NCI-H2107 (cell line): ENCODE measurements at regions not wholly inside any gene's neighbourhood (a gene's known extent, or its start where the extent isn't known, plus 50 kb on each side); places are given as distances from the start of the nearest gene placed in this dataset.

Source experiments
- DNase-seq: peaks from one replicate; lab custom pipeline; 2025; lab: John Stamatoyannopoulos, UW

DNA sequence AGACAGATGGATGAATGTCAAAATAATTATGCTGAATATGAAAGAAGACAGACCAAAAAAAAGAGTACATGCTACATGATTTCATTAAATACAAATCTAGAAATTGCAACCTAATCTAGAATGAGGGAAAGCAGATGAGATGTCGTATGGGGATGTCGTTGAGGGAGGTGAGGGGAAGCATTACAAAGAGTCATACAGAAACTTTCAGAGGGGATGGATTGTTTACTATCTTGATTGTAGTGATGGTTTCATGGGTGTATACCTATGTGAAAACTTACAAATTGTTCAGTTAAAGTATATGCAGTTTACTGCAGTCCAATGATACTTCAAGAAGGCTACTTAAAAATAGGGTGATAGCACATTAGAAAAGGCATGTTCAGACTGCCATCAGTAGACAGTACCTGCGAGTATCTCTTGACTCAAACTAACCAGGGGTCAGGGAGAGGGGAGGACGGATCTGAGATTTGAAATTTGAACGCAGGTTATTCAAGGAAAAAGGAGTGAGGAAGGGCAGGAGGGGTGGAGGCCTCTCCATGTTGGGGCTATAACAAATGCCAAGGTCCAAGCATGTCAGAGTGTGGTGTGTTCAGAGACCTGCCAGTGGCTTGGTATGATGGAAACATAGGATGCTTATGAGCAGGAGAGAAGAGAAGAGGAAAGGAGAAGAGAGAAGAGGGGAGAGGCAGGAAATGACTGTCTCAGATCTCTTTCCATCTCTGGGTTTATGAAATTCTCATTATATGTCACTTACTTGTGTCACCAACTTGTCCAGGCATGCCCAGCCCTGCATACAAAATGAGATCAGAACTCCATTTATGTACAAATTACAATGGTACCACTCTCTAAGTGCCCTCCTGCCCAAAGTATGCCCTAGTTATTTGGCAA, 257.3 kb upstream of the CXCR4 start:
- DNase-seq: no peak

DNA sequence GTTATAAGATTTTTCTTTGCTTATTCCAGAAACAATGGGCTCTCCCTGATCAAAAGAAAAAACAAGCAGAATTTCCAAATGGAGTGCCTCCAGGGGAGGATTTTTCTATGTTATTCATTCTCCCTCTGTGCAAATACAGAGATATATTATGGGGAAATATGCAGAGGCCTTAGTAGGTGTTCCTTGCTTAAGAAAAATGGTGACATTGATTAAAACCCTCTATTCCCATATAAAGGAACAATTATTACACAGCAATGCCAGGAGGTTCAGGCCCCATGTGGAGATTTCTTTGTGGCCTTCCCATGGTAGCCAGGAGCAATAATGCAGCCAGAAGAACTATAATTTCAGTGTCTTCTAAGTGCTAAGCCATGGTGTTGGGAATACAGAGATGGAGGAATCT, 255.9 kb upstream of the CXCR4 start:
- DNase-seq: no peak

DNA sequence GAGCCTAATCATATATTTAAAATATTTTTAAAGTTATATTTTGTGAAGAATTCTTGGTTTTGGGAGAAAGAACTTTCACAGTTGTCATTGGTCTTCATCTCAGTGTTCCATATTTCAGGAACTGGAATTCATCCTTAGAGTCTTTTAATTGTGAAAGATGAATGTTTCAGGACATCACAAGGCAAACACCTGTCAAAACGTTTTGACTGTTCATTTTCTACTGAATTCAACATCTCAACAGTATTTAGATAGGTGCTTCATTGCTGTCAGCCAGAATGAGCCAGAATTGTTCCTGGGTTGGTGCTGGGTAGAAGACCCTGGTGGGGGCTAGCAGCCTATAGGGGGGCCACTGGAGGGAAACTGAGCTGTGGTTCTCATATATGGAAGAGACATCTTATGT, 255.1 kb upstream of the CXCR4 start:
- DNase-seq: no peak

DNA sequence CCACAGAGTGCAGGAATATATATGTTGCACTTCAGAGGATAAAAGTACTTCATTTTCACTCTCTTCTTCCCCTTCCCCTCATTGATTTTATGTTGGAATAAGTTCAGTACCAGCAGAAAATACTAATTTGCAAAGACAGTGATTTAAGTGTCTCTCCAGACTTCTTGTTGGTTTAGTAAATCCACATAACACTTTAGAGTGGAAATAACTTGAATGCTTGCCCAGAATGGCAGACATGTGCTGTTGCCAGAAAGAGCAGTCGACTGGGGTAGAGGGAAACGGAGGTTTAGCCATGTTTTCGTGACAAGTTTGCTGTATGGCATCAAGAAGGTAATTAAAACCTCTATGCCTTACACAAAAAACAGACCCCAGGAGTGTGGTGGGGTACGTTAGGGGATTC, 246.0 kb upstream of the CXCR4 start:
- no peak for DNase-seq

DNA sequence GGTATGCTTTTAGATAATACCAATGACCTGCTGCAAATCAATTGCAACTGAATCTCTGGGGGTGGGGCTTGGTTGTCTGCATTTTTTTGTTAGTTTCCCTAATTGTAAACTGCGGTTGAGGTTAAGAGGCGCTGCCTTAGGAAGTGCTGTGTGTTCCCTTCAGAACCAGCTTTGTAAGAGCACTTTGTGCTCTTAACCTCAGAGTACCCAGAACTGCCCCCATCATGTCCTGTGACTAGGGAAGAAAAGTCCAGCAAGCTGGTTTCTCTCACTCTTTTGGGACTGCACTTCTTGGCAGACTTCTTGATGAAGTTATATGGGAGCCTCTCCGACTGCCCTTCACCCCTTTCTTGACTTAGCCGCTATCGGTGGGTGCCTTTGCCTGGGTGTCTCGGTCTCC, 245.5 kb upstream of the CXCR4 start:
- DNase-seq: no peak

DNA sequence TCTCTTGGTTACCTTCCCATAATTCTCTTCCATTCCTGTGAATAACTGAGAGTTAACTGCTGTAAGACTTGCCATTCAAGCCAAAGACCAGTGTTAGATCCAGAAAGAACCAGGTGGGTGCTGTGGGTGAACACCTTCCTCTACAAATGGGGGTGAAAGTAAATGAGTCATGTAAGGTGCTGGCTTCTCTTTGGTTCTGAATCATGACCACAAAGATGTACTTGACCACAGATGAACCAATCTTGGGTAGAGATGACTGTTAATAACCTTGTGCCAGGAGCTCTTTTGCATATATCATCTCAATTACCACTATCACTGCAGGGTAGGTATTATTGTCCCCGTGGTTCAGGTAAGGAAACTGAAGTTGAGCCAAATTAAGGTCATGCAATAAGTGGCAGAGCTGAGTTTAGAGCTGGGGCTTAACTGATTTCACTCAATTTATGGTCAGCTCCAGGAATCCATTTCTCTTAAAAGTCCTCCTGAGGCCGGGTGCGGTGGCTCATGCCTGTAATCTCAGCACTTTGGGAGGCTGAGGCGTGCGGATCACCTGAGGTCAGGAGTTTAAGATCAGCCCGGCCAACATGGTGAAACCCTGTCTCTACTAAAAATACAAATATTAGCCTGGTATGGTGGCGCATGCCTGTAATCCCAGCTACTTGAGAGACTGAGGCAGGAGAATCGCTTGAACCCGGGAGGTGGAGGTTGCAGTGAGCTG, 244.9 kb upstream of the CXCR4 start:
- no peak for DNase-seq

DNA sequence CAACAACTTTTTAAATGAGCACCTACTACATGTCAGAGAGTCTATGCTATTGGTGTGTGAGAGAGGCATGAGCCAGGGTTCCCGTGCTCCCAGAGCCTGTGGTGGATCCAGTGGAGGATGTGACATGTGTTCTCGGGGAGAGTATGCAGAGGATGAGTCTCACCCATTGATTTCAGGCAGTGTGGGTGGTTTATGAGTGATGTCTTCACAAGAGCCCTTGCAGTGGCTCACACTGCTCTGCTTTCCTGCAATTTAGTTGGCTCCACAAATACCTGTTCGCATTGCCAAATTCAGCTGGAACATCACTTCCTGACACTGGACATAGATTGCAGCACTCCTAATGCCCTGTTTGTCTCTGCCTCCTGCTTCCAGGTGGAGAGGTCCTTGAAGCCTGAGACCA, 243.6 kb upstream of the CXCR4 start:
- no peak for DNase-seq

DNA sequence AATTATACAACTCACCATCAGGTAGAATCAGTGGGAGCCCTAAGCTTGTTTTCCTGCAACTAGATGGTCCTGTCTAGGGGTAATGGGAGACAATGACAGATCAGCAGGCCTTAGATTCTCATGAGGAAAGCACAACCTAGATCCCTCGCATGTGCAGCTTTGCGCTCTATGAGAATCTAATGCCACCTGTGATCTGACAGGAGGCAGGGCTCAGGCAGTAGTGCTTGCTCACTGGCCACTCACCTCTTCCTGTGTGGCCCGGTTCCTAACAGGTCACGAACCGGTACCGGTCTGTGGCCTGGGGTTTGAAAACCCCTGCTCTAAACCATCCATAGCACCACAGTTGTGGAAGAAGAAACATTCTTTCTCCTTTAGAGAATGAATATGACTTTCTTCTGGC, 242.8 kb upstream of the CXCR4 start:
- no peak for DNase-seq

DNA sequence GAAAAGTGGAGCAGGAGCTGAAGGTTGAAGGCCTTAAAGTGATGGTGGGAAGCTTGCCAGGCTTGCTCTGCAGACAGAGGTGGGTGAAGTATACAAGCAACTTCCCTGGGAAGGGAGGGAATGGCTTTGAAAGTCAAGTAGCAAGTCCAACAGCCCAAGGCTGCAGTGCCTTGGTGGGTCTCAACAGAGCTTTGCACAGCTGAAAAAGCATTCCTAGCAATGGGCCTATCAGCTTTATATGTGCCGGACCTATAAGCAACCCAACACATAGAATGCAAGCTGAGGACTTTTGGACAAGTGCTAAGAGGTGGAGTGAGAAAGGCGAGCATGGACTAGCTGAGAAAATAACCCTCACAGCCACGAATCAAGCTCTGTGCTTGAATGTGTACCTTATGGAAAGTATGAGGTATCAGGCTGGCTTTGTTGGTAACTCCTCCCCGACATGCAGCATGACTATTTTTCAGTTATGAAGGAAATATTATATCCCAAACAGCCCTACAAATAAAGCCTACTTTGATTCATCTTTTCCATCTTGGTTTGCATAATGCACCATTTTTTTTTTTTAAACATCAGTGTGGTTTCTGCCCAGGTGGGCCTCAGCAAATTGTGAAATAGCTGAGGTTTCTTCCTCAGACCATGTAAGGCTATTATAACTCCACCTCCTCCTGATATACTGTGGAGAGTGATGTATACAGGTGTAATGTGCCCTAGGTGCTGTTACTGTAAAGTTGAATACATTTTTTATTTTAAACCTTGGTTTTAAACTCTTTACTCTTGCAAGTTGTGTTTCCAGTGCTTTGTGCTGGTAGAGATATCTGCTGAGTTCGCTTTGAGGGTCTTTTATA, 241.4 kb upstream of the CXCR4 start:
- DNase-seq: no peak

DNA sequence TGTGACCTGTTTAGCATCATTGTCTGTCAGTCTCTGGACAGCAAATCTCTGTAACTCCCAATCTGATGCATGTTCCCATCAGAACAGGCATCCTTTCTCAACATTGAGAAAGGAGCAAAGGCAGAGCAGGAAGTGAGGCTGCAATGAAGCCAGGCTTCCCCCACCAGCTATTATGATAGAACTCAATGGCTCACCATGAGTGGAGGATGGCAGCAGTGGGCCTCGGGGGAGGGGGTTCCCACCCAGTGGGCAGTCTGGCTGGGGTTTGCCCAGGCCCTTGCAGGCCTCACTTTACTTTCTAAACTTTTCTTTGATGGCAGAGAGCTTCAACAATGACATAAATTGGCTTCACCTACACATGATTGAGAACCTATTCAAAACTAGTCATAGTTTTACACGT, 240.6 kb upstream of the CXCR4 start:
- DNase-seq: no peak

DNA sequence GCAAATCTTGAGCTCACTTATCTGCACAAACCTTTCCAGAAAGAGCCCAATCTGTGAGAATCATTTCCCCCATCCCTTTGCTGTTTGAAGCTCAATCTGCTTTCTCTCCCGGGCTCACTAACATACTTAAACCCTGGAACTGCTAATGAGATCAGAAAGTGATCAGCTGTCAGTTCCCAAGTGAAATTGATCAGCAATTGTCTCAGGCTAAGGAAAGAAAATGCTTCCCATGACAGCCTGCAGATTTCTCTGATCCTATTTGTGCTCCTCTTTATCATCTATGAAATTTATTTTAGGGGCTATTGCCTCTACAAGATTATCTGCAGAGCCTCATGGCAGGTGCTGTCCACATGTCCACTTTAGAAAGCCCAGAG, 239.0 kb upstream of the CXCR4 start:
- DNase-seq: no peak

DNA sequence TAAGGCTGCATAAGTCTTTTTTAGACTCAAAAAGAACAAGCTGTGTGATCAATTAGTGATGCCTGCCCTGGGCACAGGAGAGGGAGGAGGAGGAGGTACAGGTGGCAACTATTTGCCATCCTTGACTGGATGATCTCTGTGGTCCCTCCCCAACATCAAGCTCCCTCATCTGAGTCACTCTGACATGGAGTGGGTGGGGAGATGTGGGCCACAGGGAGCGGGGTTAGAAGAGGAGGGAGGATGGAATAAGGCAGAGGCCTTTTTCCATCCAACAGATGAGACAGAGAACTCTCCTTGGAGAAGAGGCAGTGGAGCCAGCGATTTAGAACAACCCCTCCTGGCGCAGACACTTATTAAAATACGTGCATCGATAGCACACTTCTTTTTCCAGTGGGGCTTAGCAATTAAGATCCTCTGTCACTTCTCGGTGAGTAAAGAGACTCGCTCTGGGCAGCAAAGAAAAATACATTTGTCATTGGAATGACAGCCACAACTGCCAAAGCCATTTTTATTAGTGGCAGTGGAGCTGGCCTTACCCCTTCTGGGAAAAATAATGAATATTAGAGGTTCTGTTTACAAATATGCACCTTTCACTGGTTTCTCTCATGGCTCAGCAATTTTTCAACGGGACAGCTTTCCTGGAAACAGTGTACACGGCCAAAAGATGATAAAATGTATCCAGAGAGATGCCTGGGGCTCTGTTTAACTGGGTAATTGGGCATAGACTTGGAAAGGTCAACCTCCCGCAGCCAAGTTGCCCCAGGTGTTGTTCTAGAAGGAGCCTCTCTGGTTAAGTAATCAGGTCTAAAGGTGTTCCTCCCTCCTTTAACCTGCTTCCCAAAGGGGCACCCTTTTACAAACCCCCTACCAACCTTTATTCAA, 238.4 kb upstream of the CXCR4 start:
- no peak for DNase-seq

DNA sequence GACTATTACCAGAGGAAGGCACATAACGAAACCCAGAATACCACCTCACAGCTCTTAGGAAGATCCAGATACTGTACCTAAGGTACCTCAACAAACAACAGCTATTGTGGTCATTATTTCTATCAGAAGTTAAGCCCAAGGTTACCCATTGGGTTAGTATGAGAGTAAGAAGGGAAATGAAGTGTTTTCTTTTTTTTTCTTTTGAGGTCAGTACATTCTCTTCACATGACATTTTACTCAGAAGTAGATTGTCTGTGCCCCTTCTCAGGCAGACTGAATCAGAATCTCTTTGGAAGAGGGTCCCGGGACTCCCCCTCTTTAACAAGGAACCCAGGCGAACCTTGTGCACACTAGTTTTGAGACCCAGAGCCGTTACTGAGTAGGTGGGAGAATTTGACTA, 233.7 kb upstream of the CXCR4 start:
- DNase-seq: no peak

DNA sequence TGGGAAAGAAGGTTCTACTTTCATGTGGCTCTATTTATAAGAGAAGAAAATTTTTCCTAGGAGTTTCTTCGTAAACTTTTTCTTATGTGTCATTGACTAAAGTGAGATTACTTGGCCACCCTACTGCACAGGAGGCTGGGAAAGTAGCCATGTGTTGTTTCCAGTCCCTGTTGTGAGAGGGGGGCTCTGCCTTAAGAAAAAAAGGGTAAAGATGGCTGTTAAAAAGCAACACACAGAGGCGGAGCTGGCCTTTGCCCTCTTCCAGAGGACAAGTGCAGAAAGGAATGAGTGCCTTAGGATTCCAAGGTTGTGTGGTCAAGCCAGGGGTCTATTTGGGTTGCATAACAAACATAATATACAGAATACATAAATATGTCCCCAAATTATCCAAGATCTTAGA, 230.0 kb upstream of the CXCR4 start:
- DNase-seq: no peak

DNA sequence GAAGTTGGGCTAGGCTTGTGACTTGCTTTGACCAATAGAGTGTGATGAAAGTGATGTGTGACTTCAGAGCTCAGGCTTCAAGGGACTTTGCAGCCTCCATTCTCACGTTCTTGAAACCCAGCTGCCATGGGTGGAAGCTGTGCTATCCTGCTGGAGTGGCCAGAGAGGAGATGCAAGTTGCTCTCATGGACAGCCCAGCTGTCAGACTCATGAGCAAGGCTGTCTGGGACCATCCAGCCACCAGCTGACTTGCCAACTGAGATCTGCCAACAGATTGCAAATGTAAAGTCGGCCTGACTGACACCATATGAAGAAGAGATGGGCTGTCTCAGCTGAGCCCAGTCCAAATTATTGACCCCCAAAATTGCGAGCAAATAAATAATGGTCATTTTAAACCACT, 226.4 kb upstream of the CXCR4 start:
- DNase-seq: no peak

DNA sequence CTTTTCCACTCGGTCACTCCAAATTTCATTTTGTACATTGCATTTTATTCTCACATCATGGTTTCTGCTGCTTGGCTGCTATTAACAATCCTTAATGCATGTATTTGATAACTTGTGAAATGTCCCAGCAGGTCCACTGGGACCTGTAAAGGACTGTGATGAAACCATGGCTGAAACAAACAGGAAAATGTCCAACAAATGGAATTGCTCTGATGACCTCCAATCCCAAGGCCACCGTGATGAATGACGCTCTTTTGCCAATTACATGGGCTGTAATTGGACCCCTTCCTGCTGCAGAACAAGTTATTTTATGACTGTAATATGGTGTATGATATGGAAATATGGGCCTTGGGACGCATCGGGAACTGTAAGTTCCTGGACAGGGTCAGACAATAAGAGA, 224.2 kb upstream of the CXCR4 start:
- DNase-seq: no peak

DNA sequence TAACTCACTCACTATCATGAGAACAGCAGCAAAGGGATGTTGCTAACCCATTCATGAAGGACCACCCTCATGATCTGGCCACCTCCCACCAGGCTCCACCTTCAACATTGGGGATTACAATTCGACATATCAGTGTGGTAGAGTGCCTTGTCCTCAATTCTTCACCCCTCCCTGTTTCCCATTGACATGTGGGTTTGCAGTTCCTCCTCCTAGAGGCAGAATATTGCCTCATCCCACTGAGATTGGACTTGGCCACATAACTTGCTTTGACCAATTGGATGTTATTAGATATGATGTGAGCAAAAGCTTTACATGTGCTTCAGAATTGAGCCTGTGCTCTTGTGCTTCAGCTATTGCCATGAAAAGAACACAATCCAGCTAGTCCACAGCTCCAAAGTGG, 217.0 kb upstream of the CXCR4 start:
- DNase-seq: no peak

DNA sequence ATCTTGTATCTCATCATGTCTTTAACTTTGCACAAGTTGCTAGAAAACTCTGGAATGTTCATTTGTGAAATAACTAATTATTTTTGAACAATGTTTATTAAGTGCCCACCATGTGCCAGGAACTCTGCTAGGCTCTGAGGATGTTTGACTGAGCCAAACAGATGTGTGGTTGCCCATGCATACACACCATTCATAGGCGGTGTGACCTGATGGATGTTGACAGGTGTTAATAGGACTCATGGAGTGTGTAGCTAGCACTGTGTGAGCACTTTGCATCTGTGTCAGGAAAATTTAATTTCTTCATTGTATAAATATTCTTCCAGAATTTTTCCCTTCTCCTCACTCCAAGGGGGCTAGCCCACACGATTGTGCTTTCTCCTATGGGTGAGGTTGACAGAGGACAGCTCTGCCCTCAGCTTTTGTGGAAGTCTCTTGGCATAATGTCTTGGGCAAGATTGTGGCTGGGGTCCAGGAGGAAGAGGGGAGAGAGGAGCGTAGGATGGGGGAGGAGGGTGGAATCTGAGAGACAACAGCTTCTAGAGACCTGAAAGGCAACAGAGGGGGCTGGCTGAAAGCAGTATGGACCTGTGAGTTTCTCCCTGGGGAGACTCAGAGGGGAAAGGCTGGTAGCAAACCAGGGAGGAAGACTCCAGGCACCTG, 214.6 kb upstream of the CXCR4 start:
- no peak for DNase-seq

DNA sequence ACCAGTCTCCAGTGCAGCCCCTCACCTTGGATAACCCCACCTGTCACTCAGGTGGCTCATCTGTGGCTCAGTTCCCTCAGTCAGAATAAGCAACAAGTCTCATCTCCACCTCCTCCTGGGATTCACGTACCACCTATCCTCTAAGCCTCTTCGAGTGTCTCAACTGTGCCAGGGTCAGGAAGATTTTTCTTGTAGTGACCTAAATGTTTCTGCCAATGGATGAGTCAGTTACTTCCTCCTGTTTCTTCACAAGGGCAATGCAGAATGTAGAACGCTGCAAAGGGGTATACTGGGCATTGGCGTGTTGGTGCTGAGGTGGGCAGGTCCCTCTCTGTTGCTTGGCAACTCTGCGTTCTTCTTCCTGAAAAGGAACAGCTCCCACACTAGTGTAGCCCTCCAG, 213.3 kb upstream of the CXCR4 start:
- no peak for DNase-seq

DNA sequence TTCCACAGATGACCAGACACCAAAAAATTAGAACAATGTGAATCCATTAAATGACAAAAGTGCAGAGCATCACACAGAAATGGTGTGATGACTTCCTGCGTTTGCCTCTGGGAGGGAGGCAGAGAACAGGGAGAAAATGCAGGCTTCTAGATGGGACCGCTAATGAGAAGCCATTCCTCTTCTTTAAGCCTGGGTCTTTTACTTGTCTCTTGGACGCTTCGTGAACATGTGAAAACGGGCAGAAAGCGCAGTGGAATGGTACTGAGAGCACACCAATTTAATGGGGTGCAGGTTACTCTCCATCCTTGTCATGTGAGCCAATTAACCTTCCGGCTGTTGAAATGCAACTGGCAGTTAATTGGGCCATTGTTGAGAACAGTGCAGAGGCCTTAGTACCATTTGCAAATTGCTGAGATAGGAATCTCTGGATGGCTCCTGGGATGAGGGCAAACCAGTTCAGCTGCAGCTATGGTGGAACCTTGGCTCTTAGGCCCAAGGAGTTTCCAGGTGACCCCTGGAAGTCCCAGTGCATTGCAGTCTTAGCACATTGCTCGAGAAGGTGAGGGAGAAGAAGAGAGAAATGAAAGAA, 210.4 kb upstream of the CXCR4 start:
- no peak for DNase-seq
